DOHH2 (cell line): ENCODE measurements at regions not wholly inside any gene's neighbourhood (a gene's known extent, or its start where the extent isn't known, plus 50 kb on each side); places are given as distances from the start of the nearest gene placed in this dataset.

Experiments
- CTCF ChIP-seq: fragments of 200-600 bp; sonication (generic); IDR thresholded peaks from one replicate; pipeline ENCODE4 v1.5.1; 2014; ENCODE audit warnings: antibody characterized with exemption, mild to moderate bottlenecking, low read depth, low read length; ENCODE audit not compliant: poor library complexity, severe bottlenecking
- EZH2phosphoT487 ChIP-seq: fragments of 200-600 bp; sonication (generic); IDR thresholded peaks from 2 replicates; pipeline ENCODE4 v1.6.1; 2017; ENCODE audit warnings: borderline replicate concordance, mild to moderate bottlenecking, antibody characterized with exemption, low read length, moderate library complexity, mixed read lengths

- no peak for TF ChIP-seq CTCF
- no peak for TF ChIP-seq EZH2phosphoT487
Measured at GRCh38 chr2:225309516-225309915, 90.0 kb upstream of the NYAP2 start.
